ENCODE measurements at regions not wholly inside any gene's neighbourhood (a gene's known extent, or its start where the extent isn't known, plus 50 kb on each side); places are given as distances from the start of the nearest gene placed in this dataset.

- DNase-seq = no peak
Measured at GRCh38 chr18:25630682-25631081, 278.7 kb upstream of the ZNF521 start.

- no peak for DNase-seq
Measured at GRCh38 chr18:25621682-25622081, 269.7 kb upstream of the ZNF521 start.

GRCh38 chr18:25621144-25621543 is 269.2 kb upstream of the ZNF521 start:
- no peak for DNase-seq

GRCh38 chr18:25614168-25614567 is 262.2 kb upstream of the ZNF521 start:
- no peak for DNase-seq

GRCh38 chr18:25612466-25612865 is 260.5 kb upstream of the ZNF521 start:
- no peak for DNase-seq

GRCh38 chr18:25608091-25608490 is 256.1 kb upstream of the ZNF521 start:
- DNase-seq = no peak

GRCh38 chr18:25604894-25605597 is 253.1 kb upstream of the ZNF521 start:
- DNase-seq = no peak

- DNase-seq = no peak
Measured at GRCh38 chr18:25604196-25604893, 252.4 kb upstream of the ZNF521 start.

- DNase-seq = no peak
Measured at GRCh38 chr18:25599443-25599842, 247.5 kb upstream of the ZNF521 start.

GRCh38 chr18:25597476-25597875 is 245.5 kb upstream of the ZNF521 start:
- DNase-seq = no peak

GRCh38 chr18:25595274-25596060 is 243.5 kb upstream of the ZNF521 start:
- DNase-seq = no peak

- no peak for DNase-seq
Measured at GRCh38 chr18:25594351-25594750, 242.4 kb upstream of the ZNF521 start.

- no peak for DNase-seq
Measured at GRCh38 chr18:25592804-25593360, 240.9 kb upstream of the ZNF521 start.

GRCh38 chr18:25590456-25590855 is 238.5 kb upstream of the ZNF521 start:
- no peak for DNase-seq

- no peak for DNase-seq
Measured at GRCh38 chr18:25587545-25587944, 235.6 kb upstream of the ZNF521 start.

GRCh38 chr18:25568986-25569385 is 217.0 kb upstream of the ZNF521 start:
- no peak for DNase-seq

- DNase-seq = no peak
Measured at GRCh38 chr18:25563816-25564683, 212.1 kb upstream of the ZNF521 start.

- no peak for DNase-seq
Measured at GRCh38 chr18:25563346-25563745, 211.4 kb upstream of the ZNF521 start.

- no peak for DNase-seq
Measured at GRCh38 chr18:25561918-25562317, 210.0 kb upstream of the ZNF521 start.

- DNase-seq = no peak
Measured at GRCh38 chr18:25560369-25560768, 208.4 kb upstream of the ZNF521 start.

- DNase-seq = no peak
Measured at GRCh38 chr18:25557011-25557410, 205.0 kb upstream of the ZNF521 start.

GRCh38 chr18:25553631-25554263 is 201.8 kb upstream of the ZNF521 start:
- DNase-seq = no peak
